ENCODE measurements at regions not wholly inside any gene's neighbourhood (a gene's known extent, or its start where the extent isn't known, plus 50 kb on each side); places are given as distances from the start of the nearest gene placed in this dataset.

- Histone ChIP-seq H3K4me2 (ENCODE audit: low read length) (no peak overlapping the region), H3K36me3 (ENCODE audit: control insufficient read depth, low read length) (no peaks in the 10 kb centered on the region), H3K79me2 (ENCODE audit: control insufficient read depth, low read length) (no peaks in the 10 kb centered on the region), H3F3A (ENCODE audit: control insufficient read depth, insufficient read depth) (no peaks in the 10 kb centered on the region), H3K9me3 (ENCODE audit: control insufficient read depth, insufficient read depth, low read length) (no peaks in the 10 kb centered on the region), H3K9me2 (replicated peaks; ENCODE audit: control insufficient read depth, low read length) (no peaks in the 10 kb centered on the region), H3K27ac (ENCODE audit: low read depth, low read length) (no peak overlapping the region), H3K27me3 (ENCODE audit: control insufficient read depth, low read length) (no peaks in the 10 kb centered on the region), H3K4me1 (ENCODE audit: control insufficient read depth, low read length) (no peaks in the 10 kb centered on the region), H4K20me1 (ENCODE audit: control insufficient read depth, insufficient read depth, low read depth, low read length) (no peaks in the 10 kb centered on the region), H3K4me3 (ENCODE audit: low read length) (no peak overlapping the region)
- TF ChIP-seq CTCF (IDR thresholded peaks at IDR 0.05; ENCODE audit: low read depth, low read length, poor library complexity, severe bottlenecking): no peak
- TF ChIP-seq EZH2phosphoT487 (IDR thresholded peaks at IDR 0.05; ENCODE audit: borderline replicate concordance, low read length): no peak
Measured at GRCh38 chr4:138656990-138657389, 358.6 kb upstream of the NOCT start.

GRCh38 chr4:138655985-138656384, 359.6 kb upstream of the NOCT start:
- no peak overlapping the region for H3K27ac ChIP-seq (ENCODE audit: low read depth, low read length)
- no peak overlapping the region for H3K4me3 ChIP-seq (ENCODE audit: low read length)
- no peaks in the 10 kb centered on the region for H3K79me2 ChIP-seq (ENCODE audit: control insufficient read depth, low read length)
- no peaks in the 10 kb centered on the region for H3K36me3 ChIP-seq (ENCODE audit: control insufficient read depth, low read length)
- H3K9me3 ChIP-seq (ENCODE audit: control insufficient read depth, insufficient read depth, low read length): no peaks in the 10 kb centered on the region
- no peaks in the 10 kb centered on the region for H4K20me1 ChIP-seq (ENCODE audit: control insufficient read depth, insufficient read depth, low read depth, low read length)
- H3K27me3 ChIP-seq (ENCODE audit: control insufficient read depth, low read length): no peaks in the 10 kb centered on the region
- H3K4me2 ChIP-seq (ENCODE audit: low read length): no peak overlapping the region
- H3K9me2 ChIP-seq (replicated peaks; ENCODE audit: control insufficient read depth, low read length): no peaks in the 10 kb centered on the region
- TF ChIP-seq EZH2phosphoT487 (IDR thresholded peaks at IDR 0.05; ENCODE audit: borderline replicate concordance, low read length) (no peak), CTCF (IDR thresholded peaks at IDR 0.05; ENCODE audit: low read depth, low read length, poor library complexity, severe bottlenecking) (no peak)
- no peaks in the 10 kb centered on the region for H3F3A ChIP-seq (ENCODE audit: control insufficient read depth, insufficient read depth)
- H3K4me1 ChIP-seq (ENCODE audit: control insufficient read depth, low read length): no peaks in the 10 kb centered on the region

GRCh38 chr4:138655286-138655685, 360.3 kb upstream of the NOCT start:
- H3K27ac ChIP-seq (ENCODE audit: low read depth, low read length): no peak overlapping the region
- H3K9me2 ChIP-seq (replicated peaks; ENCODE audit: control insufficient read depth, low read length): no peaks in the 10 kb centered on the region
- H3K4me2 ChIP-seq (ENCODE audit: low read length): no peak overlapping the region
- no peak overlapping the region for H3K4me3 ChIP-seq (ENCODE audit: low read length)
- no peaks in the 10 kb centered on the region for H3K36me3 ChIP-seq (ENCODE audit: control insufficient read depth, low read length)
- H3K79me2 ChIP-seq (ENCODE audit: control insufficient read depth, low read length): no peaks in the 10 kb centered on the region
- no peaks in the 10 kb centered on the region for H3F3A ChIP-seq (ENCODE audit: control insufficient read depth, insufficient read depth)
- no peaks in the 10 kb centered on the region for H4K20me1 ChIP-seq (ENCODE audit: control insufficient read depth, insufficient read depth, low read depth, low read length)
- no peaks in the 10 kb centered on the region for H3K9me3 ChIP-seq (ENCODE audit: control insufficient read depth, insufficient read depth, low read length)
- TF ChIP-seq CTCF (IDR thresholded peaks at IDR 0.05; ENCODE audit: low read depth, low read length, poor library complexity, severe bottlenecking): no peak
- TF ChIP-seq EZH2phosphoT487 (IDR thresholded peaks at IDR 0.05; ENCODE audit: borderline replicate concordance, low read length): no peak
- H3K4me1 ChIP-seq (ENCODE audit: control insufficient read depth, low read length): no peaks in the 10 kb centered on the region
- no peaks in the 10 kb centered on the region for H3K27me3 ChIP-seq (ENCODE audit: control insufficient read depth, low read length)

Measured in DOHH2 (cell line).